ENCODE measurements at regions not wholly inside any gene's neighbourhood (a gene's known extent, or its start where the extent isn't known, plus 50 kb on each side); places are given as distances from the start of the nearest gene placed in this dataset.

DNA sequence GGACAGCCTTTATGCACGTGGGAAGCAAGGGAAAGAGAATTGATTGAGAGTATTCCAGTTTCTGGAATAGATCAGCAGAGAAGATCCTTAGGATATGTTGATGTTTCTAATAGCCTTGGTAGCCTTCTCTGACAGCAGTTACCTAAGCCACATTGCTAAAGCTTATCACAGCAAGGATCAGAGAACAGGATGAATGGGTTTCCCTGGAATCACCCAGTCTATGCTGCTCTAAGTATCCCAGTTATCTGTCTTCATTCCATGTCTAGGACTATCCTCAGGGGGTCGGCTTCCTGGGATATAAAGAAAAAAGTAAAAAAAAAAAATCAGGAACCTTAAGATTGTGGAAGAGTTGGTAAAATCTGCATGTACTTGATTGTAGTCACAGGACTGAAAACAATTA is 352.0 kb upstream of the AKR1E2 start:
- DNase-seq, result no peak

DNA sequence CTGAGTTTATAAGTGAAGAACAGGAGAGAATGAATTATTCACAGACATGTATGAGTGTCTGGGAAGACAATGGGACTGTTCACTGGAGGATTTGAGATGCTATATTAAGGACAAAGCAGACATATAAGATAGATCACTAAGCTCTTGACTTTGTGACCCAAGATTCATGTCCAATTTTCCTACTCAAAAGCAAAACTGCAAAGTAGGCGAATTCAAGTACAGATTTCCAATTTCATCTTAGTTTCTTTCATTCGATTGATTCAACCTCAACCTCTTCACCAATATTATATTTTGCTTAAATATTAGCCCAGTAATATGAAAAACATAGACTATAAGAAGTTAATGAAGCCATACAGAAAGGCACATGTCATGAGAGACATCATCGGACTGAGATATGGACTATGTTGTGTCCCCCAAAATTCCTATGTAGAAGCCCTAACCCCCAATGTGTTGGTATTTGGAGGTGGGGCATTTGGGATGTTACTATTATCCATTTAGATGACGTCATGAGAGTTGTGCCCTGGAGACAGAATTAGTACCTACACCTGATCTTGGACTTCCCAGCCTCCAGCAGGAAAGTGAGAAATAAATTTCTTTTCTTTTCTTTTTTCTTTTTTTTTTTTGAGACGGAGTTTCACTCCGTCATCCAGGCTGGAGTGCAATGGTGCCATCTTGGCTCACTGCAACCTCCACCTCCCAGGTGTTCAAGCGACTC is 353.7 kb upstream of the AKR1E2 start:
- no peak for DNase-seq

GRCh38 chr10:4470231-4470835 is 355.7 kb upstream of the AKR1E2 start:
- DNase-seq, result no peak

DNA sequence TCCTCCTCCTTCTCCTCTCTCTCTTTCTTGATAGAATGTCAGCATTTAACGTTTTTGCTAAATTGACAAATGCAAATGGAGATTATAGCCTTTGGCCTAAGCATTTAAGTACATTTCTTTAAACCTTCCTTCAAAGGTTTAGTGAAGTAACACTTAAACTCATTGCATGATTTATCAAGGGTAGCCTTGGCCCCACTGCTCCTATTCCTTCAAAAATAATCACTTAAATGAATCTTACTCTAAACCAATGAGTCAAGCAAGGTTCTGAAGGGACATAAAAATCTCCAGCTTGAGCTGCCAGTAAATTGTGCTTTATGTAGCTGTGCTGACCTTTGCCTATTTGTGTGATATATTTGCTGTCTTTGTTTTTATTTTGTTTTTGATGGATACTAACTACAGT is 358.5 kb upstream of the AKR1E2 start:
- DNase-seq, result no peak

DNA sequence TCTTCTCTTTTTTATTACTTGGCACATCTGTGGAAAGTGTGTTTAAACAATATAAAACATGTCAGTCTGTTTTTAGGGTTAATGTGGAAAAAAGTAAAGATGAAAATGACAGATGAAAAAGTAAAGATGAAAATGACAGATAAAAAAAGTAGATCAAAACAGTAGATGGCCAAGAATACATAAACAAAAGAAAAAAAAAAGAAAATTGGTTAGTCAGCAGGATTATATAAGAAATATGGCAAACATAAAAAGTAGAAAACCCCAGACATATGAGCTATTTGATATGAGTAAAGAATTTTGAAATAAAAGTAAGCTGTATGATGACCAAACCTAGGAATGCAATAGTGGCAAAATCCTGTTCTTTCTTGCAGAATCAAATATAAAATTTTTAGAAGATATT is 365.7 kb upstream of the AKR1E2 start:
- DNase-seq, result no peak

DNA sequence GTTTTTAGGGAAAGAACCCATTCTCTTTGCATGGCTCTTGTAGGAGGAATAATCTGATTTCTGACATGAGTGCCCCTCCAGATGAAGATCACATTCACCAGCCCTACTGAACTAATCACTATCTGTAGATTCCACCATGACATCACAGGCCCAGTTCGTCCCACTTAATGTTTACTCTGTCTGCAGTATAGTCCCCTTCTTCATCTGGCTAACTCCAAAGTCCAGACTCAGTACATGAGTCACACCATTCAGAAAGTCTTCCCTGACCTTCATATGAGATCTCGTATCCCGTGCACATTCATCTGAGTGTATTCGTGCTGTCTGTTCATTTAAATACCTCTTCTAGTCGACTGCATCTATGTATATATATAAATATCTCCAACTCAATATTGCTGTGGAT is 366.5 kb upstream of the AKR1E2 start:
- no peak for DNase-seq

DNA sequence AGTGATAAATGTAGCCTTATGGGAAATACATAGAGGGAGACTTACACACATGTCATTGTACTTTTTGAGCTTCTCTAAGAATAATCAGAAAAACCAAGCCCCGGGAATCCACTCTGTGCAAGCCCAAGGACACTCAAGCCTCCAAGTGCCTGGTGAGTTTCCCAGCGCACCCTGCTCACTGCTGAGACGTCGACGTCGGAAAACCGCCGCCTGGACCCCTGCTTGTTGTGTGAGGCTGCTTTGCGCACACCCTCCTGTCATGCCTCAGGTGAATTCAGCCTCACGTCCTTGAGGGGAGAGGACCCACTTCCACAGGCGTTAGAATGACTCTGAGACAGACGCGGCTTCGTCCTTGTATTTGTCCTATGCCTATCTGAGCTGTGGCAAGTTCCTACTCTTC is 368.4 kb upstream of the AKR1E2 start:
- DNase-seq, result no peak

DNA sequence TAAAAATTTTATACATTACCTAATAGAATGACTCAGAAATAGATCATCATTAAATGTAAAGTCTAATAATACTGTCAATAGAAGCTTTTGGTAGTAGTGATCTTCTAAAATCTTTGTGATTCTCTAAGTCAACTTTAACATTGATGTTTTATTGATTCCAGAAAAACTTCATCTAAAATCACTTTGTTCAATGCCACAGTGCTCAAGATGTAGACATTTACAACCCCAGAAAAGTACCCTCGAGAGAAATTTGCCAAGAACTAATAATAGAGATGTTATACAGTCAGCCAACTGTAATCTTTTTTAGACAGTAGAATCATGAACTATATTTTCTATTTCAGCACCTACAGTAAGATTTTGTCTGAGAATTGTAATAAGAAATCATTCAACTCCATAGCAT is 369.2 kb upstream of the AKR1E2 start:
- no peak for DNase-seq

DNA sequence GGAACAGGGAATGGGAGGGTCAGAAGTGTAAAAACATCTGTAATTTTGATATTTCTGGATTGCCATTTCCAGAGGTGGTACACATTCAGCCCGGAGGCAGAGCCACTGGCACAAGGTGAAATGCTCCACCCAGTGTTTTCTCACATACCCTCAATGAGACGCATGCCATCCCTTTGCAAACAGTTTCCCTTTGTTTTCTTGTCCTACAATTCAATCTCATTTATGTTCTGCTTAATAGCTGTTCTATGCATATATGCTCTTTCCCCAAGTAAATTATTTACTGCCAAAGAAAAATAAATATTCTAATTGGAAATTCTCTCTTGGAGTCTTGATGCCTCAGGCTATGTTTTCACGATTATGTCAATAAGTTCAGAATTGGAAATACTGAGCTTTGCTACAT is 369.7 kb upstream of the AKR1E2 start:
- DNase-seq, result no peak

GRCh38 chr10:4453950-4454349 is 372.1 kb upstream of the AKR1E2 start:
- no peak for DNase-seq

GRCh38 chr10:4453276-4453675 is 372.7 kb upstream of the AKR1E2 start:
- DNase-seq, result no peak

DNA sequence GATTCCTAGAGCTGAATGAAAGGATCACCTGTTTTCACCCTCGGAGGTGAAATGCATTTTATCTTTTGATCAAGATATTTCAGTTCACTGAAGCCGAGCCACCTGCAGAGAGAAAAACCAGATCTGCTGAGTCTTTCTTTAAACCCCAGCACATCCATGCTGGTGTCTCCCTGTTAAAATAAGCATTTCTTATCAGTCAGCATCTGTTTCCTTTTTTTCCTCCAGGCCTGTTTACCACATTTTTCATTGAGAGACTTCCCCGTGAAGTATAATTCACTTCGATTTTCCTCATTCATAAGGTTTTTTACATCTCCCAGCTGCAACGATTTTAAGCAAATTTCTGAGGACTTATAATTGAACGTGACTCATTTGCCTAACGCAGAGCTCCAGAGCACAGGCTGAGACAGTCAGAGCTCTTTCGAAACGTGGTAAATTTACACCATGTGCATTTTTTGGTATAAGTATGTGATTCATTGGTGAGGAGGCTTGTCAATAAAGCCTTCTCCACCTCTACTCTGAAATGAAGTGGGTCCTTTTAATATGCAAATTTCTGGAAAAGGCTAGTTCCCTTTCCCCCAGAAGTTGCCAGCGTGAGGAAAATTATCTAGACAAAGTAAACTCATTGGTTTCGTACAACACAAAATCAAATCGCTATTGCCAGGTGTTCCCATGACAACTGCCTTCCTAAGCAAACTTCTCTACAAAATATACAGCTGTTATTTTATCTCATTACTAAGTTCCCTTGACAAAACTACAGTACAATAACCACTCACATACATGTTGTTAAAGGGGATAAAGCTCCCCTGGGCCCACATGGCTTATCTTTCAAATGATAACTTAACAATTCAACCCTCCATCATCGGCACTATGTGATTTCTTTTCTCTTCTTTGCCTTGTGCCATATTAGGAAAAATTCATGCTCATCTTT is 374.8 kb upstream of the AKR1E2 start:
- no peak for DNase-seq

- DNase-seq, result no peak
Observed at GRCh38 chr10:4450169-4450568, 375.8 kb upstream of the AKR1E2 start.

DNA sequence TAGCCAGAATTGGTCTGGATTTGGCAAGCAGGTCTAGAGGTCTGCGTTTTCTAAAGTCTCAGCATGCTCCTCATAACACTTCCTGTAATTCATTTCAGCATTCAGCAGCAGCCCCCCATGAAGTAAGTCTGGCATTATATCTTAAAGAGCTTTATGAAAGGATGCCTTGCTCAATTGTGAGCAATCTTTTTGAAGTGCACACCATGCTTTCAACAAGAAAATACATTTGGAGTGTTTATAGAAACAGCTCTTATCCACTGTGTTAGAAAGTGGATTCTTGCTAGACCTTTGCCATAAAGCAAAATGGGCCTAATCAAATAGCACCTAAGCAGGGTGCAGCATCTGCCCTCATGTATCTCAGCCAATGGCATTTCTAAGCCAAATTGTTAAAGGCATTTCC is 378.0 kb upstream of the AKR1E2 start:
- no peak for DNase-seq

- DNase-seq, result no peak
Observed at GRCh38 chr10:4443419-4443818, 382.6 kb upstream of the AKR1E2 start.

DNA sequence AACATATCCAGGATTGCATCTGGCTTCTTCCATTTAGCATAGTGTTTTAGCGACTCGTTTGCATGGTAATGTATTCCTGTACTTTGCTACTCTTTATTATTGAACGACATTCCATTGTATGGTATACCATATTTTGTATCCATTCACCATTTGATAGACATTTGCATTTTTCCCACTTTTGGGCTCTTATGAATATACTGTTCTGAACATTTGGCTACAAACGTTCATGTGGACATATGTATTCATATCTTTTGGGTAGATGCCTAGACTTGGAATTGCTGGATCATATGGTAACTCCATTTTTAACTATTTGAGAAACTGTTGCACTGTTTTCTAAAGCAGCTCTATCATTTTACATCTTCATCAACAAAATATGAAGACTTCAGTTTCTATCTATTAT is 383.7 kb upstream of the AKR1E2 start:
- DNase-seq, result no peak

GRCh38 chr10:4440260-4440659 is 385.7 kb upstream of the AKR1E2 start:
- DNase-seq, result no peak

DNA sequence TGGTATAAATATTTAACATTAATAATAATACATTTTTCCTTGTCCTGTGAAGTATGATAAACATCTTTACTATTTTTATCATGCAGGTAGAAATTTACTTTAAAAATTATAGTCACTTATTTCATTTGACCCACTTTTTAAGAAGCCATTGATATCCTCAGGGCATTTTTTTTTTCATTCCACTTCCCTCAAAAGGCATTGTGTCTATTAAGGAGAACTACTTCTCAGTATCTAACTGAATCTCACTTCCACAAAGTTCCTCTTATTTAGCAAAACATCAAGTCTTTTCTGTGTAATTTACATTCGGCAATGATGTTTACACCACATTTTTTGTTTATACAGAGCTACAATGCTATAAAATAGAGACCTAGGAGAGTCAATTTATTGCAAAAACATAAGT is 388.2 kb upstream of the AKR1E2 start:
- no peak for DNase-seq

- no peak for DNase-seq
Observed at GRCh38 chr10:4437061-4437460, 388.9 kb upstream of the AKR1E2 start.

DNA sequence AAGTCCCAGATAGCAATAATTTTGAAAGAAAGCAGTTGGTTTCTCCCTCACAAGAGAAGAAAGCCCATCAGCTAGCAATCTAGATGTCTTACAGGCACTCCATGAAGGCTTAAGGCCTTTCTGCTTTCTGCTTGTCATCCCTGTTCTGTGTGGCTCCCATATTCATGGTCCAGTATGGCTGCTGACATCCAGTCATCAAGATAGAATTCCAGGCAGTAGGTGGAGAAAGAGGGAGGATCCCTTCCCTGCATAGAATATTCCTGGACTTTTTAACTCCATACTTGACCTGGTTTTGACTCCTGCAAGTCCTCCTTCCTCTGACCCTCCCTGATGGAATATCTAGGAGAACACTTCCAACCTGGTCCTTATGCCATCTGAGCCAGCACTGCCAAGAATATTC is 389.9 kb upstream of the AKR1E2 start:
- DNase-seq, result no peak

DNA sequence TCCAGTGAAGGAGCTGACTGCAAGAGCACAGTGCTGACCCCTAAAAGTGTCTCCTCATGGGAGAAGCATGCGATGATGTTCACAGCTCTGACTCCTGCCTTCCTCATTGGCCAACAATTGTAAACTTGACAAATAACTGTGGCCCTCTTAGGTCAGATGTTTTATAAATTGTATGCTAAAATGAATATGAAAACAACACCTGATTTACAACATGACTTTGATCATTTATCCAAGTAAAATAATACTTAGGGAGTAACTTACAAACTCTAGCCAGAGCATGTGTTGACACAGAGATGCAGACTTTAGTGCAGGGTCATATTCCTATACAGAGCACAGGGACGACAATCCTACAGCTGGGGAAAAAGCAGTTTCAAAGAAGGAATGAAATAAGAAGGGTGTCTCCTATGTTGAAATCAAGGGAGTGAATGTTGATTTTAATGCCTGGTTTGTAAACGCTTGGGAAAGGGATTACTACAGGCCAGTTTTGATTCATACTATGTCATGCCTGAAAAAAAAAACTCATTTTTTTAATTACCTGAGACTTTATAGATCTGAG is 391.4 kb upstream of the AKR1E2 start:
- DNase-seq, result no peak

DNA sequence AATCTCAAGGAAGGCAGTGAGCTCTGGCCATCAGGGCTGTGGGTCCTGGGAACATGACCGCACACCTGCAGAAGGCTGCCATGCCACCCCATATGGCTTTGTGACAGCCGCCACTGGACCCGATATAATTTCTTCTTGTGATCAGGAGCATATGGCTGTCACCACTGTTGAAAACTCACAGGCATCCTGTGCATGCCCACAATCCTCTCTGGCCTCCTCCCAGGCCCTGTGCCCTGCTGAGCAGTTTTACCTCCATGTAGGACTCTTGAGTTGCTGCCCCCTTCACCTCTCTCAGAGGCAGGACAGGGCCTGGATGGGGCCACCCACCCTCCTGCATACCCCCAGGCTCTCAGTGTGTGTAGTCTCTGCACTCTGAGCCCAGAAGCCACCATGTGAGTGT is 391.9 kb upstream of the AKR1E2 start:
- no peak for DNase-seq

- no peak for DNase-seq
Observed at GRCh38 chr10:4431114-4431863, 394.7 kb upstream of the AKR1E2 start.
